ENCODE measurements at regions not wholly inside any gene's neighbourhood (a gene's known extent, or its start where the extent isn't known, plus 50 kb on each side); places are given as distances from the start of the nearest gene placed in this dataset.

- H3K9ac ChIP-seq (ENCODE audit: insufficient read depth in 1 of 2, low read depth in 2 of 2, low read length in 2 of 2): no peak overlapping the region
- no peaks in the 10 kb centered on the region for H3K27me3 ChIP-seq (ENCODE audit: control insufficient read depth in 2 of 2, insufficient read depth in 2 of 2, low read length in 2 of 2)
- no peaks in the 10 kb centered on the region for H3K36me3 ChIP-seq (ENCODE audit: control insufficient read depth, insufficient read depth, low read length)
- ChIA-PET POLR2A (interaction anchor here (0.5 kb wide), 1 partner anchor 21 kb away, joined by 3 read pairs; no protein-coding TSS in a partner anchor), CTCF (ENCODE audit: low intra/inter-chr PET ratio) (no interaction called here)
- DNase-seq (ENCODE audit: extremely low read depth in 1 of 4, low spot score in 3 of 4) (no peak), FAIRE-seq (no peak), ATAC-seq (no peak)
- no peak overlapping the region for H3K4me3 ChIP-seq
- TF ChIP-seq CBX8 (IDR thresholded peaks at IDR 0.05; ENCODE audit: borderline replicate concordance, extremely low read depth, low read depth, low read length, poor library complexity, severe bottlenecking) (no peak), SREBF1 (IDR thresholded peaks at IDR 0.05; ENCODE audit: borderline replicate concordance, low read depth, low read length) (no peak), ZNF280B (CRISPR knock-in tag; IDR thresholded peaks at IDR 0.05) (no peak), RBM22 (IDR thresholded peaks at IDR 0.05; ENCODE audit: low read depth, low read length, poor library complexity, severe bottlenecking) (no peak), KDM1A (IDR thresholded peaks at IDR 0.05) (no peak), ZNF140 (CRISPR knock-in tag; IDR thresholded peaks at IDR 0.05) (no peak), ZNF318 (IDR thresholded peaks at IDR 0.05; ENCODE audit: borderline replicate concordance in 1 of 2, low read depth in 1 of 2) (no peak), ZKSCAN3 (CRISPR knock-in tag; IDR thresholded peaks at IDR 0.05) (no peak)
- no TSS peak for BruUV-seq (replicated peaks)
- no peak overlapping the region for H3K4me2 ChIP-seq (ENCODE audit: insufficient read depth, low read length)
- H3K4me1 ChIP-seq (replicated peaks in 1 of 2; ENCODE audit: control insufficient read depth in 2 of 2, insufficient read depth in 2 of 2, low read length in 2 of 2): no peaks in the 10 kb centered on the region
- in situ Hi-C loops (cut with MboI) (no loop called here), intact Hi-C loops (cut with micrococcal nuclease) (no loop called here)
- H3K9me1 ChIP-seq (ENCODE audit: control insufficient read depth, insufficient read depth, low read length): no peaks in the 10 kb centered on the region
- H4K20me1 ChIP-seq (replicated peaks; ENCODE audit: control insufficient read depth, insufficient read depth, low read length): no peaks in the 10 kb centered on the region
- no peaks in the 10 kb centered on the region for H3K9me3 ChIP-seq (replicated peaks; ENCODE audit: control insufficient read depth, insufficient read depth, low read depth, low read length)
- H3K79me2 ChIP-seq (ENCODE audit: control insufficient read depth, insufficient read depth, low read length): no peaks in the 10 kb centered on the region
- no peak overlapping the region for H3K27ac ChIP-seq (ENCODE audit: extremely low read depth, low read depth, low read length)
- 8% methylated on average over 2 of the region's 5 CpGs for WGBS (ENCODE audit: insufficient coverage, low coverage, missing lambda C conversion rate)
- H2AFZ ChIP-seq (ENCODE audit: low read depth, low read length): no peak overlapping the region
Observed at GRCh38 chr5:130981663-130982062, 183.4 kb downstream of the HINT1 start.
